IPS-18a (cell line): ENCODE measurements at regions not wholly inside any gene's neighbourhood (a gene's known extent, or its start where the extent isn't known, plus 50 kb on each side); places are given as distances from the start of the nearest gene placed in this dataset.

Experiments used
- H3K27ac ChIP-seq: one replicate; pipeline ENCODE4 v1.5.1; 2013; ENCODE audit warnings: low read length
- H3K27me3 ChIP-seq: one replicate; pipeline ENCODE4 v1.6.1; 2013; ENCODE audit warnings: mild to moderate bottlenecking, low read length; ENCODE audit not compliant: control insufficient read depth, insufficient read depth
- H3K36me3 ChIP-seq: one replicate; pipeline ENCODE4 v1.6.1; 2013; ENCODE audit warnings: low read depth, low read length; ENCODE audit not compliant: control insufficient read depth
- H3K4me1 ChIP-seq: one replicate; pipeline ENCODE4 v1.6.1; 2013; ENCODE audit warnings: low read depth, low read length; ENCODE audit not compliant: control insufficient read depth
- H3K4me3 ChIP-seq: one replicate; pipeline ENCODE4 v1.5.1; 2013; ENCODE audit warnings: low read length
- H3K9ac ChIP-seq: one replicate; pipeline ENCODE4 v1.6.1; 2013; ENCODE audit warnings: mild to moderate bottlenecking, low read length, moderate library complexity
- H3K9me3 ChIP-seq: one replicate; pipeline ENCODE4 v1.6.1; 2013; ENCODE audit warnings: low read depth, low read length; ENCODE audit not compliant: control insufficient read depth

DNA sequence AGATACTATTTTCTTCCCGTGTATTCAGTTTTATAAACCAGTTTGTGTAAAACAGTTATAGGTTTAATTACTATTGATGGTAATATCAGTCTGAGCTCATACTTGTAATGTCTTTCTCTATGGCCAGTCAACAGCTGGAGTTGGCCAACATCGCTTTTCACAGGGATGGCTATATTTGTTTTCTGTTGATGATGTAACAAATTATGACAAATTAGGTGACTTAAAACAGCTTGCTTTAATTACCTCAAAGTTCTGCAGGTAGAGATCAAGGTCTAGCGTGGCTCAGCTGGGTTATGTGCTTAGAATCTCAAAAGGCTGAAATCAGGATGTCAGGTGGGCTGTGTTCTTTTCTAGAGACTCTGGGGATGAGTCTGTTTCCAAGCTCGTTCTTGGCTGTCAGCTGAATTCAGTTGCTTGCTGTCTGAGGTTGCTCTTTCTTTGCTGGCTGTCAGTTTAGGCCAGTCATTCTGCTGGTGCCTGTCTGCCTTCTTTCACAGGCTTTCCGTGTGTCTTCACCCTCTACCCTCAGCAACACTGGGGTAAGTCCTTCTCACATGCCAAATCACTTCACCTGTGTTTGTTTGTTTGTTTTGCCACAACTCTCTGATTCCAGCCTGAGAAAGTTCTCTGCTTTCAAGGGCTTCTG, 370.2 kb upstream of the E2F7 start:
- H3K4me3 ChIP-seq, result no peak overlapping the region
- H3K36me3 ChIP-seq, result no peaks in the 10 kb centered on the region
- H3K27me3 ChIP-seq, result no peaks in the 10 kb centered on the region
- H3K9me3 ChIP-seq, result no peaks in the 10 kb centered on the region
- no peaks in the 10 kb centered on the region for H3K4me1 ChIP-seq
- no peak overlapping the region for H3K9ac ChIP-seq
- no peak overlapping the region for H3K27ac ChIP-seq

- H3K9me3 ChIP-seq, result no peaks in the 10 kb centered on the region
- H3K27ac ChIP-seq, result no peak overlapping the region
- no peaks in the 10 kb centered on the region for H3K27me3 ChIP-seq
- no peaks in the 10 kb centered on the region for H3K36me3 ChIP-seq
- H3K9ac ChIP-seq, result no peak overlapping the region
- H3K4me1 ChIP-seq, result no peaks in the 10 kb centered on the region
- no peak overlapping the region for H3K4me3 ChIP-seq
Observed at GRCh38 chr12:77433799-77434198, 368.4 kb upstream of the E2F7 start.

- Histone ChIP-seq H3K27me3 (no peaks in the 10 kb centered on the region), H3K9ac (no peak overlapping the region)
Observed at GRCh38 chr12:77429426-77429825, 364.1 kb upstream of the E2F7 start.

DNA sequence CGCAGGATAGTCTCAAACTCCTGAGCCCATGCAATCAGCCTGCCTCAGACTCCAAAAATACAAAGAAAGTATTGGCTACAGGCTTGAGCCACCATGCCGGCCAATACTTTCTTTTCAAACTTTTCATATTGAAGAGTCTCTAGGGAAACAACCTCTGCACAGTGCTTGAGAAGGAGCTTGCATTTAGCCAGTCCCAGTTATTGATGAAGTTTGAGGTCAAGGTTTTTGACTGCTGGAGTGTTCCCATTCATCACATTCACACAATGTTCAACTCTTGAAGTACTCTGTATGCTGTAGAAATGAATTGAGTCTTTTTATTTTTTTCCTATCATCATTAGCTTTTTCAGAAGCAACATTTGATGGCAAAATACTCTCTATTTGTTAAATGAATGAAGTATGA, 355.8 kb upstream of the E2F7 start:
- no peaks in the 10 kb centered on the region for H3K4me1 ChIP-seq
- H3K27ac ChIP-seq, result no peak overlapping the region
- no peaks in the 10 kb centered on the region for H3K36me3 ChIP-seq
- H3K9me3 ChIP-seq, result no peaks in the 10 kb centered on the region
- no peak overlapping the region for H3K4me3 ChIP-seq
- no peak overlapping the region for H3K9ac ChIP-seq
- H3K27me3 ChIP-seq, result no peaks in the 10 kb centered on the region

More at GRCh38 chr12:77429426-77429825, 364.1 kb upstream of the E2F7 start:
- Histone ChIP-seq H3K9me3 (no peaks in the 10 kb centered on the region), H3K4me1 (no peaks in the 10 kb centered on the region), H3K27ac (no peak overlapping the region), H3K4me3 (no peak overlapping the region), H3K36me3 (no peaks in the 10 kb centered on the region)

GRCh38 chr12:77409551-77409950, 344.2 kb upstream of the E2F7 start:
- Histone ChIP-seq H3K27ac (no peak overlapping the region), H3K27me3 (no peaks in the 10 kb centered on the region), H3K4me1 (peaks cover 7% of the 10 kb centered on the region), H3K36me3 (no peaks in the 10 kb centered on the region), H3K4me3 (no peak overlapping the region), H3K9ac (no peak overlapping the region), H3K9me3 (no peaks in the 10 kb centered on the region)

- Histone ChIP-seq H3K27me3 (no peaks in the 10 kb centered on the region), H3K9ac (no peak overlapping the region), H3K4me3 (no peak overlapping the region), H3K9me3 (no peaks in the 10 kb centered on the region), H3K4me1 (peaks cover 7% of the 10 kb centered on the region), H3K27ac (no peak overlapping the region), H3K36me3 (no peaks in the 10 kb centered on the region)
Observed at GRCh38 chr12:77407931-77408330, 342.6 kb upstream of the E2F7 start.

DNA sequence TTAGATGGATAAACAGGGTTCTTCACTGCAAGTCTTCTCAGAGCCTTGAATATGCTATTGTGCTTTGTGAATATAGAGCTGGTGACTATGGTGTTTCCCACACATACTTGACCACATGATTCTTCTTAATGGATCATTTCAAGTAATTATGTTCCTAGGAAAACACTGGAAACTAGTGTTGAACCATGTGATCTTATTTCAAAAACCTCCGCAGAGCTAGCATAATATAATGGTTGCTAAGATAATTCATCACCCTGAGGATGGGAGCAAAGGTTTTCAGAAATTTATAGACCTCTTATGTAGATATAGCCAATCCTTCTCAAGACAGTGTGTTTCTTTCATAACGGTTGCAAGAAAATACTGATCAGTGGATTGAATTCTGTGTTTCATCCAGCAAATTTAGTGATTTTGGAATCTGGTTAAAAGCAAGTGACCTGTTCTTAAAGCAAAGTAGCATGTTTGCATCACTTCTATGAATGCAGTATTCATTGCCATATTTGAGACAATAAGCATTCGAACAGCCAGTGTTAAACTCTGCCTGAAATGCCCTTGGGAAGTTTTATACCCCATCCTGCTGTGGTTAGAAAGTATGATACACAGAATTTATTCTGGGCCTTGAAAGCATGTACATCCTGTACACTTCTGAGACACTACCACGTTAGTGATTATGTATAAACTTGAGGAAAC, 341.0 kb upstream of the E2F7 start:
- Histone ChIP-seq H3K27me3 (no peaks in the 10 kb centered on the region), H3K9ac (no peak overlapping the region), H3K27ac (no peak overlapping the region), H3K36me3 (no peaks in the 10 kb centered on the region), H3K4me1 (peaks cover 7% of the 10 kb centered on the region), H3K4me3 (no peak overlapping the region), H3K9me3 (no peaks in the 10 kb centered on the region)

- peaks cover 3% of the 10 kb centered on the region for H3K4me1 ChIP-seq
- H3K4me3 ChIP-seq, result no peak overlapping the region
- no peaks in the 10 kb centered on the region for H3K36me3 ChIP-seq
- H3K27me3 ChIP-seq, result no peaks in the 10 kb centered on the region
- H3K27ac ChIP-seq, result no peak overlapping the region
- H3K9ac ChIP-seq, result no peak overlapping the region
- H3K9me3 ChIP-seq, result no peaks in the 10 kb centered on the region
Observed at GRCh38 chr12:77402716-77403115, 337.3 kb upstream of the E2F7 start.

DNA sequence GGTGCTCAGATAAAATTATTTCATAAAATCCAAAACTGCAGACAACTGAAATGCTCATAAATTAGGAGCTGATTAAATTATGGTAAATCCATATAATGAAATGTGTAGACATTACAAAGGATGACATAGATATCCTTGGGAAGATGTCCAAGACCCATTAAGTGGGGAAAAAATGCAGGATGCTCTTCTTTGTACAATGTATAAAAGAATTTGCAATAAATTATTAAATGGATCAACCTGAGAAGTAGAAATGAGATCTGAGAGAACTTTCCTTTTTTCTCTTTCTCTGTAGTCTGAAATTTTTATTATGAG, 336.4 kb upstream of the E2F7 start:
- Histone ChIP-seq H3K4me3 (no peak overlapping the region), H3K36me3 (no peaks in the 10 kb centered on the region), H3K4me1 (peaks cover 3% of the 10 kb centered on the region), H3K27me3 (no peaks in the 10 kb centered on the region), H3K9ac (no peak overlapping the region), H3K9me3 (no peaks in the 10 kb centered on the region), H3K27ac (no peak overlapping the region)

DNA sequence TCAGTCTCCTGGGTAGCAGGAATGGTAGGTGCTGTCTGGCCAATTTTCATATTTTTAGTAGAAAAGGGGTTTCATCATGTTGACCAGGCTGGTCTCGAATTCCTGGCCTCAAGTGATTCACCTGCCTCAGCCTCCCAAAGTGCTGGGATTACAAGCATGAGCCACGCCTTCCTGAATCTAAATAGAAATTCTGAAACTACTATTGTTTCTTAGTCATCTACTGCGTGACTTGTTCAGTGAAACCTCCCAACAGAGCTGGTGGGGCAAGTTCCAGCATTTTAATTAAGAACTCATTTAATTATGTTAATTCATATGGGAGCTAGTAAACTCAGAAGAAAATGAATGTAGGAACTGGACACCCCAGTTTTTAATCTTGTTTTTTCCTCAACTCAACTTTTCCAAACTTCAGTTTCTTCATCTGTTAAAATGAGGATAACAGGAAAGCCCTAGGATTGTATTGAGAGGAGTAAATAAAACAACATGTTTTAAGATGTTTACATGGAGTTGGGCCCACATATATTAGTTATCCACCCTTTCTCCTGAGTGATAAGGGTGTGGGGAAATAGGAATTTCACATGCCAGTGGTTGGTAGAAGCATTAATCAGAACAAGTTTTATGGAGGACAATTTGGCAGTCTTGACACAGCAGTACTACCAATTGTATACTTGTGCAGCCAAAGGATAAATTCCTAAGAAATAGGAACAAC, 335.8 kb upstream of the E2F7 start:
- H3K9ac ChIP-seq, result no peak overlapping the region
- no peaks in the 10 kb centered on the region for H3K27me3 ChIP-seq
- no peak overlapping the region for H3K27ac ChIP-seq
- no peak overlapping the region for H3K4me3 ChIP-seq
- no peaks in the 10 kb centered on the region for H3K36me3 ChIP-seq
- H3K9me3 ChIP-seq, result no peaks in the 10 kb centered on the region
- peaks cover 2% of the 10 kb centered on the region for H3K4me1 ChIP-seq

DNA sequence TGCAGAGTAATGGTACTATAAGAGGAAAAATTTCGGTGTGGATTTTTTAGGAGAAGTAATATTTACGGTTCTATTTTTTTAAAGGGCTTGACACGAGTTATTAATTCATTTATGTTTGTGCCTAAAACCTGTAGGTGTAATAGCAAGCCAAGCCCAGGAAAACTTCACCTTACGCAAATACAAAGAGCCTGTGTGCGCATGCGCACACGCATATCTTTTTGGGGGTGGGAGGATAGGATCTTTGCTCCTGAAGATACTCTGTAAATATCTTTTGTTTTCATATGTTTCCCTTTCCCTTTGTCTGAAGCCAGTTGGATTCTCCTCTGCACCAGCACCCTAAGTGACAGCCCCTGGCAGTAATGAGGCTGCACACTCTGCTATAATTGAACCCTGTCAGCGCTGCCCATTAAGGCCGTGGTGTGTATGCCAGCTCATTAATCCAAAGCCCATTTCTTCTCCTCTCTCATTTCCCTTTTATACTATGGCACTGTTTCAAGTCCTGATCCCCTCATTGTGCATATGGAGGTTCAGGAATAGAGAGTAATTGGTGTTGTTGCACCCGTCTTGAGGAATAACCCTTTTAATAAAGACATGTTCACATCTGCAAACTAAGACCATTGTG, 327.2 kb upstream of the E2F7 start:
- Histone ChIP-seq H3K4me3 (no peak overlapping the region), H3K9ac (no peak overlapping the region), H3K27ac (no peak overlapping the region), H3K27me3 (no peaks in the 10 kb centered on the region), H3K9me3 (no peaks in the 10 kb centered on the region), H3K36me3 (no peaks in the 10 kb centered on the region), H3K4me1 (no peaks in the 10 kb centered on the region)
